ENCODE measurements at regions not wholly inside any gene's neighbourhood (a gene's known extent, or its start where the extent isn't known, plus 50 kb on each side); places are given as distances from the start of the nearest gene placed in this dataset.

DNA sequence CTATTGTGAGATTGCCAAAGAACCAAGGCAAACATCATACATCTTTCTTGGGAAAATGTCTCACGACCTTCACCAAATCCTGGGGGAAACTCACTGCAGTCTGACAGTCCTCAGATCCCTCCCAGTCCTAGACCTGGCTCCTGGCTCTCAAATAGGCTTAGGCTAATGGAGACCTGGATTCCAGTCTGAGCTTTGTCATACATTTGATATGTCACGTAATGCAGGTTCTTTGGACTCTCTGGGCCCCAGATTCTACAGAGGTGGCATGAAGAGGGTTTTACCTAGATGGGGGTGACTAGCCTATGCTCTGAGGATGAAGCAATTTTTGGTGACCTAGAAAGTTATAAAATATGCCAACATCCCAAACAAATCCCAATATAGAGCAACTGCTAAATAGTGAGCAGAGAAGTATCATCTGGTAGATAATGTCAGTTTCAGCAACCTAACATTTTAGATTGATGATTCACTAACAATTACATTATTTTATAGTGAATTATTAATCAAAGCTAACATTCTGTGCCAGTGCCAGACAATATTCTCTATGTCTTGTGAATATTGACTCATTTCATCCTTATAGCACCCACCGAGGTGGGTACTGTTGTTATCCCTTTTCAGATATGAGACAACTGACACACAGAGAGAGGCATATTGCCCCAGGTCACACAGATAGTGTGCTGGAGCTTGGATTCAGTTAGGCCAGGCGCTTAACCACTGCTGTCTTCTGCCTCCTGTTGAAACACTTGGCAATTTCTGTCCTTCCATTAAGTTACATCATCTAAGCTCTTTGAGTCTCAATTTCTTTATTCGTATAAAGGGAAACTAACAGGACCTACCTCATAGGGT, 195.4 kb upstream of the MAMLD1 start:
- H3K9me3 Mint-ChIP-seq, result peaks cover 5% of the 10 kb centered on the region

GRCh38 chrX:150182161-150182560, 181.0 kb upstream of the MAMLD1 start:
- TF ChIP-seq, protein P1, sequence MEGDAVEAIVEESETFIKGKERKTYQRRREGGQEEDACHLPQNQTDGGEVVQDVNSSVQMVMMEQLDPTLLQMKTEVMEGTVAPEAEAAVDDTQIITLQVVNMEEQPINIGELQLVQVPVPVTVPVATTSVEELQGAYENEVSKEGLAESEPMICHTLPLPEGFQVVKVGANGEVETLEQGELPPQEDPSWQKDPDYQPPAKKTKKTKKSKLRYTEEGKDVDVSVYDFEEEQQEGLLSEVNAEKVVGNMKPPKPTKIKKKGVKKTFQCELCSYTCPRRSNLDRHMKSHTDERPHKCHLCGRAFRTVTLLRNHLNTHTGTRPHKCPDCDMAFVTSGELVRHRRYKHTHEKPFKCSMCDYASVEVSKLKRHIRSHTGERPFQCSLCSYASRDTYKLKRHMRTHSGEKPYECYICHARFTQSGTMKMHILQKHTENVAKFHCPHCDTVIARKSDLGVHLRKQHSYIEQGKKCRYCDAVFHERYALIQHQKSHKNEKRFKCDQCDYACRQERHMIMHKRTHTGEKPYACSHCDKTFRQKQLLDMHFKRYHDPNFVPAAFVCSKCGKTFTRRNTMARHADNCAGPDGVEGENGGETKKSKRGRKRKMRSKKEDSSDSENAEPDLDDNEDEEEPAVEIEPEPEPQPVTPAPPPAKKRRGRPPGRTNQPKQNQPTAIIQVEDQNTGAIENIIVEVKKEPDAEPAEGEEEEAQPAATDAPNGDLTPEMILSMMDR (conservative IDR thresholded peaks at IDR 0.05), result no peak
- no peak for DNase-seq (ENCODE audit: low read depth, low spot score)
- peaks cover 3% of the 10 kb centered on the region for H3K36me3 Mint-ChIP-seq (ENCODE audit: low read depth)
- no peak overlapping the region for H3K4me3 Mint-ChIP-seq
- H3K9me3 Mint-ChIP-seq, result peaks cover 5% of the 10 kb centered on the region
- H3K27me3 Mint-ChIP-seq (ENCODE audit: low read depth), result no peaks in the 10 kb centered on the region
- no peak overlapping the region for H3K27ac Mint-ChIP-seq (ENCODE audit: unreplicated experiment)
- no peaks in the 10 kb centered on the region for H3K4me1 Mint-ChIP-seq

More for the DNA sequence above, 195.4 kb upstream of the MAMLD1 start:
- no peak overlapping the region for H3K27ac Mint-ChIP-seq (ENCODE audit: unreplicated experiment)
- H3K36me3 Mint-ChIP-seq (ENCODE audit: low read depth), result peaks cover 3% of the 10 kb centered on the region
- TF ChIP-seq, protein P1 (conservative IDR thresholded peaks at IDR 0.05), result no peak
- H3K4me1 Mint-ChIP-seq, result no peaks in the 10 kb centered on the region
- H3K27me3 Mint-ChIP-seq (ENCODE audit: low read depth), result no peaks in the 10 kb centered on the region
- no peak for DNase-seq (ENCODE audit: low read depth, low spot score)
- H3K4me3 Mint-ChIP-seq, result no peak overlapping the region

- no peak for DNase-seq (ENCODE audit: low read depth, low spot score)
- Mint-ChIP-seq H3K4me1 (no peaks in the 10 kb centered on the region), H3K27ac (ENCODE audit: unreplicated experiment) (no peak overlapping the region), H3K4me3 (no peak overlapping the region), H3K36me3 (ENCODE audit: low read depth) (peaks cover under 1% of the 10 kb centered on the region), H3K9me3 (peaks cover 2% of the 10 kb centered on the region), H3K27me3 (ENCODE audit: low read depth) (no peaks in the 10 kb centered on the region)
- TF ChIP-seq, protein P1 (conservative IDR thresholded peaks at IDR 0.05), result no peak
These were observed 178.6 kb upstream of the MAMLD1 start for GRCh38 chrX:150184491-150184890.

DNA sequence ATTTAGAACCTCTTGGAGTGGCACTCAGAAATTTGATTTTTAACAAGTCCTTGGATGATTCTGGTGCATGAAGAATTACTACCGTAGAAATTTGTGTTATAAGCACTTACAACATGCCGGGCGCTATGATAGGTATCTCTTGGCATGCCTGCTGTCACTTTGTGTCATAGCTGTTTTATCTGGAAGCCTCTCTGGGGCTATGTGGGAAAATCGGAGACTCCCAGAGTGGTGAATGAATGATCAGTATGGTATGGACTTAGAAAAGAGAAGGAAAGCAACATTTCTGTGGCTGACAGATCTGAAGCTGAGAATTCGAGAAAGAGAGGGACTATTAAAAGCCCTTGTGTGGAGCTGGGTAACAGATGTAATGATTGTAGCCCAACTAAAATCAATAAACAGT, 177.4 kb upstream of the MAMLD1 start:
- Mint-ChIP-seq H3K27ac (ENCODE audit: unreplicated experiment) (no peak overlapping the region), H3K9me3 (peaks cover 2% of the 10 kb centered on the region), H3K4me1 (no peaks in the 10 kb centered on the region), H3K4me3 (no peak overlapping the region), H3K36me3 (ENCODE audit: low read depth) (no peaks in the 10 kb centered on the region), H3K27me3 (ENCODE audit: low read depth) (no peaks in the 10 kb centered on the region)
- no peak for DNase-seq (ENCODE audit: low read depth, low spot score)
- TF ChIP-seq, protein P1 (conservative IDR thresholded peaks at IDR 0.05), result no peak

DNA sequence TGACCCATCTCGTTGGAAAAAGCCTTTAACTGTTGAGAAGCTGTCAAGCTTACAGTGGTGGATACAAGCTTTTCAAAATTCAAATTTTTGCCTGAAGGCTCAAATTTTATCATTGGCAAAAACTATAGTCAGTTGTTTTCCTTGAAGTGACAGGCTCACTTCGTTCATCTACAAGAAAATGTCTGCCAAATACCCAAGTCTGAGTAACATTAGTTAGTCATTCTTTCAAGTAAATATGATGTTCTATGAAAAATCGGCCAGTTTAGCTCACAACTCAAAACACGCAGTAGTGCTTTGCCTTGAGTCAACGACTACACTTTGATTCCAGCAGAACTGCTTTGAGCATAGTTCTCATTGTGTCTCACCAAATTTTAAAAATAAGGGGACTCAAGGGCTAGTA, 170.3 kb upstream of the MAMLD1 start:
- Mint-ChIP-seq H3K9me3 (no peaks in the 10 kb centered on the region), H3K4me3 (no peak overlapping the region), H3K27me3 (ENCODE audit: low read depth) (no peaks in the 10 kb centered on the region), H3K27ac (ENCODE audit: unreplicated experiment) (no peak overlapping the region), H3K36me3 (ENCODE audit: low read depth) (no peaks in the 10 kb centered on the region), H3K4me1 (peaks cover 4% of the 10 kb centered on the region)
- TF ChIP-seq, protein P1 (conservative IDR thresholded peaks at IDR 0.05), result no peak
- DNase-seq (ENCODE audit: low read depth, low spot score), result no peak
